ENCODE measurements at regions not wholly inside any gene's neighbourhood (a gene's known extent, or its start where the extent isn't known, plus 50 kb on each side); places are given as distances from the start of the nearest gene placed in this dataset.
"Not testable (repeated sequence)": the region's sequence is repeated elsewhere in the genome, so short reads cannot be mapped to it uniquely, and the experiment has no call there.

DNA sequence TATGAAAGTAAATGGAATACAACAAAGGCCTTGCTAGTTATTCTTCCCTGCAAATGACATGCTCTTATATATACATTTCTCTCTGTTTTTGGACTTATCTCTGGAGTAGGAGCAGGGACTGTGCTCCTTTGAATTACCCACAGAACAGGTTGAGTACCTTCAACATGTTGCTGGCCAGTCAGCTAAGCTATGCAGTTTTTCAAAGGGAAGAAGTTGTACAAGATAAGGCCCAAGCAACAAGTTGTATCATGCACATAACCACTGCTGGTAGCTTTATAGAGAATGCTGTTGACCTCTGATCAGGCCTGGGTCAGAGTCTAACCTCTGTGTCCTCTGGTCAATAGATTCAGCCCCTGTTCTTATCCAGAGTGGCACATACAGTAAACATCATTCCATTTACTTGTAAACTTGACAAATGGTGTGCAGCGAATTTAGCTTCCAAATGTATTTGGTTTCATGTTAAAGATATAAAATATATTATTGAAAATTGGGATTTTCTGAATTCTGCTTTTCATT, 99.6 kb downstream of the C11orf87 start:
- Histone ChIP-seq H3K4me3 (no peak overlapping the region), H3K27ac (no peak overlapping the region), H3K27me3 (no peaks in the 10 kb centered on the region), H3K9me3 (peaks cover 0 to 3% (median 0%) of the 10 kb centered on the region in 4 donors), H3K4me1 (no peaks in the 10 kb centered on the region), H3K36me3 (no peaks in the 10 kb centered on the region)
- no peak for TF ChIP-seq POLR2AphosphoS5 (IDR thresholded peaks at IDR 0.05)
- no peak for TF ChIP-seq POLR2A (IDR thresholded peaks at IDR 0.05)
- no peak for TF ChIP-seq EP300 (IDR thresholded peaks at IDR 0.05)
- TF ChIP-seq, protein P1, sequence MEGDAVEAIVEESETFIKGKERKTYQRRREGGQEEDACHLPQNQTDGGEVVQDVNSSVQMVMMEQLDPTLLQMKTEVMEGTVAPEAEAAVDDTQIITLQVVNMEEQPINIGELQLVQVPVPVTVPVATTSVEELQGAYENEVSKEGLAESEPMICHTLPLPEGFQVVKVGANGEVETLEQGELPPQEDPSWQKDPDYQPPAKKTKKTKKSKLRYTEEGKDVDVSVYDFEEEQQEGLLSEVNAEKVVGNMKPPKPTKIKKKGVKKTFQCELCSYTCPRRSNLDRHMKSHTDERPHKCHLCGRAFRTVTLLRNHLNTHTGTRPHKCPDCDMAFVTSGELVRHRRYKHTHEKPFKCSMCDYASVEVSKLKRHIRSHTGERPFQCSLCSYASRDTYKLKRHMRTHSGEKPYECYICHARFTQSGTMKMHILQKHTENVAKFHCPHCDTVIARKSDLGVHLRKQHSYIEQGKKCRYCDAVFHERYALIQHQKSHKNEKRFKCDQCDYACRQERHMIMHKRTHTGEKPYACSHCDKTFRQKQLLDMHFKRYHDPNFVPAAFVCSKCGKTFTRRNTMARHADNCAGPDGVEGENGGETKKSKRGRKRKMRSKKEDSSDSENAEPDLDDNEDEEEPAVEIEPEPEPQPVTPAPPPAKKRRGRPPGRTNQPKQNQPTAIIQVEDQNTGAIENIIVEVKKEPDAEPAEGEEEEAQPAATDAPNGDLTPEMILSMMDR (IDR thresholded peaks at IDR 0.05): no peak
- intact Hi-C loops (cut with DNase I; ENCODE audit: low total_unique reads): no loop called here
- WGBS, 5 donors: 18 to 33% (median 26%) methylated on average over 1 of the region's 1 CpG
- no peak for DNase-seq

DNA sequence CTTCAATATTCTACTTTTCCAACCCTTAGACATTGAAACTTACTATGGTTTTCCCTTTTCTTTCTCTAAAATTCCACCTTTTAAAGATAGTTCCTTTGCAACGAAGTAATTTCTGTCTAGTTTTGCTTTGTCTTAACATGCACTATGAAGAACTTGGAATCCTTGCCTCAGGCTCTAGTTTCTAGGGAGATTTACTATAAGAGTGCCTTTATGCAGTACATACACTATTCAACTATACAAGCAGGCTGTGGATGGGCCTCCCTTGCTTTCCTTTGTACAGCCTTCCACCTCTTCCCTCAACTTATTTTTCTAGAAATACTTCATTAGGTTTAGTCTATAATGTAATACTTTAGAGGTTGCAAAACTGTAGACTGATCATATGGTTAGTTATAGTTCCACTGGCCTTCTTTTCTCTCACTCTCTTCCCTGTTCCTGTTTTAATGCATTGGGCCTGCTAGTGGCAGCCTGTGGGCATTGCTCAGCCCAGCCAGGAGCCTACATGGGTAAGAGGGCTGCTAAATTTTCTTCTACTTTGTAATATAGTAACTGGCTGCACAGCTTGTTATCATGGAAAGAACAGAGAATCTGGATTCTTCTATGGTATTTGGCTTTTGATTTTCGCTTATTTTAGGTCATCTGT, 100.2 kb downstream of the C11orf87 start:
- intact Hi-C loops (cut with DNase I; ENCODE audit: low total_unique reads): no loop called here
- TF ChIP-seq POLR2AphosphoS5 (IDR thresholded peaks at IDR 0.05): no peak
- TF ChIP-seq, protein P1 (IDR thresholded peaks at IDR 0.05): no peak
- TF ChIP-seq EP300 (IDR thresholded peaks at IDR 0.05): no peak
- TF ChIP-seq POLR2A (IDR thresholded peaks at IDR 0.05): no peak
- 54 to 77% (median 62%) methylated on average over 2 of the region's 2 CpGs for WGBS, 5 donors
- no peaks in the 10 kb centered on the region for H3K4me1 ChIP-seq
- no peaks in the 10 kb centered on the region for H3K27me3 ChIP-seq
- H3K9me3 ChIP-seq: peaks cover 0 to 3% (median 0%) of the 10 kb centered on the region in 4 donors
- no peaks in the 10 kb centered on the region for H3K36me3 ChIP-seq
- no peak overlapping the region for H3K27ac ChIP-seq
- no peak for DNase-seq
- no peak overlapping the region for H3K4me3 ChIP-seq

DNA sequence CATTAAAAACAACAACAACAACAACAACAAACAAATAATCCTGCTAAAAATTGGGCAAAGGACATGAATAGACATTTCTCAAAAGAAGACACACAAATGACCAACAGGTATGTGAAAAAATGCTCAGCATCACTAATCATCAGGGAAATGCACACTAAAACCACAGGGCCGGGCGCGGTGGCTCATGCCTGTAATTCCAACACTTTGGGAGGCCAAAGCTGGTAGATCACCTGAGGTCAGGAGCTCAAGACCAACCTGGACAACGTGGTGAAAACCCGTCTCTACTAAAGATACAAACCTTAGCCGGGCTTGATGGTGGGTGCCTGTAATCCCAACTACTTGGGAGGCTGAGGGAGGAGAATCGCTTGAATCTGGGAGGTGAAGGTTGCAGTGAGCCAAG, 103.6 kb downstream of the C11orf87 start:
- H3K4me1 ChIP-seq; H3K4me3 ChIP-seq; H3K27ac ChIP-seq; H3K9me3 ChIP-seq; H3K27me3 ChIP-seq; DNase-seq; H3K36me3 ChIP-seq; intact Hi-C loops (cut with DNase I; ENCODE audit: low total_unique reads): not testable (repeated sequence)
- 90 to 96% (median 92%) methylated on average over 7 of the region's 7 CpGs for WGBS, 5 donors

- intact Hi-C loops (cut with DNase I; ENCODE audit: low total_unique reads): no loop called here
- Histone ChIP-seq H3K9me3 (peaks cover 0 to 3% (median 0%) of the 10 kb centered on the region in 4 donors), H3K4me1 (no peaks in the 10 kb centered on the region), H3K27me3 (no peaks in the 10 kb centered on the region), H3K4me3 (no peak overlapping the region), H3K36me3 (no peaks in the 10 kb centered on the region), H3K27ac (no peak overlapping the region)
- TF ChIP-seq EP300 (IDR thresholded peaks at IDR 0.05) (no peak), POLR2AphosphoS5 (IDR thresholded peaks at IDR 0.05) (no peak), POLR2A (IDR thresholded peaks at IDR 0.05) (no peak)
- TF ChIP-seq, protein P1 (IDR thresholded peaks at IDR 0.05): no peak
- no peak for DNase-seq
- 90 to 97% (median 92%) methylated on average over 5 of the region's 5 CpGs for WGBS, 5 donors
Observed at GRCh38 chr11:109526061-109526460, 104.1 kb downstream of the C11orf87 start.

DNA sequence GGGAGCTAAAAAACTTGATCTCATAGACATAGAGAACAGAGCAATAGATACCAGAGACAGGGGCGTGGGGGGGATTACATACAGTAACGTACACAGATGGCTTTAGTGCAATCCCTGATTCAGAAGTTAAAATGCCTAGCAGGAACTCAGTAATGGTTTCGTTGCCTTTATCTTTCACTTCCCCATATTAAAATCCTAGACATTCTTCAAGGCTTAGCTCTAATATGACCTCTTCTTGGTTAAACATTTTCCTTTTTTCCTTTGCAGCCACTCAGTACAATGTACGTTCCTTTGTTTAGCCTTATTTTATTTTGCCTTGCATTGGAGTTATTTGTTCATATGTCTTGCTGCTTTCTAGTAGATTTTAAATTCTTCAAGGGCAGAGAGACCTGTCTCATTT, 104.9 kb downstream of the C11orf87 start:
- TF ChIP-seq, protein P1 (IDR thresholded peaks at IDR 0.05): no peak
- no peak for TF ChIP-seq POLR2AphosphoS5 (IDR thresholded peaks at IDR 0.05)
- TF ChIP-seq EP300 (IDR thresholded peaks at IDR 0.05): no peak
- no peak for TF ChIP-seq POLR2A (IDR thresholded peaks at IDR 0.05)
- H3K27ac ChIP-seq: no peak overlapping the region
- no peaks in the 10 kb centered on the region for H3K4me1 ChIP-seq
- DNase-seq: no peak
- WGBS, 5 donors: 45 to 56% (median 51%) methylated on average over 4 of the region's 4 CpGs
- H3K4me3 ChIP-seq: no peak overlapping the region
- H3K36me3 ChIP-seq: no peaks in the 10 kb centered on the region
- peaks cover 0 to 3% (median 0%) of the 10 kb centered on the region in 4 donors for H3K9me3 ChIP-seq
- no peaks in the 10 kb centered on the region for H3K27me3 ChIP-seq
- intact Hi-C loops (cut with DNase I; ENCODE audit: low total_unique reads): no loop called here
